Renal cortex interstitium (tissue), 11 donors: ENCODE measurements at regions not wholly inside any gene's neighbourhood (a gene's known extent, or its start where the extent isn't known, plus 50 kb on each side); places are given as distances from the start of the nearest gene placed in this dataset.
A peak's percentile ranks its signal among the peaks of the same experiment; 100 is the strongest.

Source experiments
- DNase-seq, 11 donors: peaks; one replicate each; pipeline ENCODE4 v3.0.0-alpha.2; 2013; ENCODE audit warnings: low read depth in 9 of 11, low spot score in 4 of 11; ENCODE audit errors: extremely low read depth in 1 of 11

GRCh38 chr10:128608791-128609190, 482.6 kb upstream of the MKI67 start:
- DNase-seq, result no peak

DNA sequence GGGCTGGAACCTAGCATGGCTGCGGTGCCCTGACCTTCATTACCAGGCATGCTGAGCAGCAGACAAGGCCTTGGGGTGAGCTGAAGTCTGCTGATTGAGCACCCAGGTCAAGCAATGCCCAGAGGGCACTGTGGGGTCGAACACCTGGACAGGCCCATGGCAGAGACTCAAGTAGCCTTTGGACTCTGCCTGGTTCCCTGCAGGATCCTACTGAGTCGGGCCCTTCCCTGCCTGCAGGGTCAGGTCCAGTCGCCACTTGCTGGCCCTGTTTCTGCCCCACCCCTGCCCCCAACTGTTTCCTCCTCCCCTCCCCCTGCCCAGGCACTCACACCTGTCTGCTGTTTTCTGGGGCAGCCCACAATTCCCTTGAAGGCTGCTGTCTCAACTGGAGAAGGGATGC, 483.2 kb upstream of the MKI67 start:
- no peak for DNase-seq

DNA sequence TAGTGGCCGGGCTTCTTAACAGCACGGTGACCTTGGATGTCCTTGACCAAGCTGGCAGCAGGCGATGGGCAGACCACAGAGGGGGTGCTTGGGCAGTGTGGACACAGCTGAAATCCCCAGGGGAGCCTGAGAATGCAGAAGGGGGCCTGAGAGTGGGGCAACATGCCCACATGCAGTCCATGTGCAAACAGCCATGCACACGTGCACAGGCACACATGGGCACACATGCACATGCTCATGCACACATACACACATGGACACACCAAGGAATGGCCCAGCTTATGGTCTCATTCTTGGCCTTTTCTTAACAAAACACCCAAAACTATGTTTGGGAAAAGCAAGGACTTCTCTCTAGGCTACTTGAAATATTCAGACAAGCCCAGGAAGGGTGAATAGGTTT, 483.9 kb upstream of the MKI67 start:
- no peak for DNase-seq

DNA sequence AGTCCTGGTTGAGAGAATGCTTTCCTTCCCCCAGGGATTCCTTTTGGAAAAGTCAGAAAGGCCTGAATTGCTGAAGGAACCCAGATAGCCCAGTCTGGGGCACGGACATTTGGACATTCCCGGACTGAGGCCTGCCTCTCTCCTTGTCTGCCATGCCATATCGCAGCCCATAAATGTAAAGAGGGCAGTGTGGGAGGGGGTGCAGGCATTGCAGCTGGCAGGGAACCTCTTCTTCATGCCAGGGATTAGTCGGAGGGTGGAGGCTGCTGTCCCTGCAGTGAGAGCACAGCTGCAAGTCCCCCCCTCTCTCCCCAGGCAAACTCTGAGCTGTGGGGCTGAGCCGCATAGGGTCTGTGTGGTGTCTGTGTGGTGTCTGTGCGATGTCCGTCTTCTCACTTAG, 486.0 kb upstream of the MKI67 start:
- no peak for DNase-seq

- DNase-seq, result no peak
Observed at GRCh38 chr10:128612631-128613030, 486.4 kb upstream of the MKI67 start.

- DNase-seq, result no peak
Observed at GRCh38 chr10:128614016-128614605, 487.9 kb upstream of the MKI67 start.

DNA sequence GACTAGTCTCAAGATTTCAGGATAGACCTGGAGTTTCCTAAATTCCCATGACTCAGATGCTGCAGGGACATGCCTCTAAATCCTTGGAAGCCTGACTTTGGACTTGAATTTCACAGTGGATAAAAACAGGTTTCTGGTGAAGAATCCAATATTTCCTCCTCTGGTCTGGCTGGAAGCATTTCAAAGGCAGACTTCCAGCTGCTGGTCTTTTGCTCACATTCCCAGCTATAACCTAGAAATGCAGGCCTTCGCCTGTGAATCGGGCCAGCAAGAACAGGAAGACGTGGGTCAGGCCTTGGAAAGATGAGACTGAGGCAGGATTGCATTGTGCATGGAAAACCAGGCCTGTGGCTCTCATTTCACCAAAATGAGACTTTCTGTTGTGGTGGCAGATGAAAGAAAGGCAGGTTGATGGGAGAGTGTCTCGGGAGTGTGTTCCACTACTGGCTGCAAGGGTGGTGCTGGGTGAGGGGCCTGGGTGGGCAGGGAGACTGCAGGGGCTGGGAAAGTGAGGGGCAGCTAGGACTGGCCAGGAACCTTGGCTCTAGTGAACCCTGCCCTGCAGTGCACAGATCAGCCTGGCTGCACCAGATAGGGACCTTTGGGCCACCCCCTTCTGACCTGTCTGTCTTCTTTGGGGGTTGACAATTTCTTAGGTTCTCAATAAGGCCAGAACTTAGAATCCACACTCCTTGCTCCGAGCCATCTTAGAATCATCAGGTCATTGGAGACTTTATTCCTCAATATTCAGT, 488.8 kb upstream of the MKI67 start:
- no peak for DNase-seq

DNA sequence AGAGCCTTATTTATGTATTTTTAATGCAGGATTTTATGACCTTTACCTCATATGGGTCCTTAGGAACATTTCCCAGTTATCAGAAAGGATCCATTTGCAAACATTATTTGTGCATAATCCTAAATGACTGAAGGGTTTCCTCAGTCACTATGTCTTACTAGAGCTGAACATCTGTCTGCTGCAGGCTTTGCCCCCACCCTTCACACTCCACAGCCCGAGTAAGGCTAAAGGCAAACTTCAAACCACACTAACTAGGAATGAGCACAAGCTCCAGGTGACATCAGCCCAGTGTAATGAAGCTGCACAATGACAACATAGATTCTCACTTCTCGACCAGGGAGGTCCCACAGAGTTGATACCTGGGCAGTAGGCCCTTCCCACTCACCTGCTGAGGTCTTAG, 491.3 kb upstream of the MKI67 start:
- no peak for DNase-seq

DNA sequence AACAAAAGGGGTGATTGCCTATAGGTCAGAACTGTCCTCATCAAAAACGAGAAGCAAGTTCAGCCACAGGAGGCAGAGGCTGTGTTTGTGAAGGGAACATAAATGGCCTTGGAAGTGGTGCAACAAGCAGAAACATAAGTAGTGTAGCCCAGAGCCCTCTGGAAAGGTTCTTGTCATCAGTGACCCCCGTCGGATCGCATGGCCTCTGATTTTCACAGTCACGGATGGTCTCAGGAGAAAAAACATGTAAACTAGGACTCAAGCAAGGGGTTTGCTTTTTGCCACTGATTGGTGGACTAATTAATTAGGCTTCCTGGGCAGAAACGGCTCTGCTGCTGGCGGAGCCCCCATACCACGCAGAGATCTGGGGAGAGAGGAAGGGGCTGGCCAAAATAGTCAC, 496.5 kb upstream of the MKI67 start:
- DNase-seq, result peak in 5 of 11 donors; percentile 18 to 39 (median 36)

DNA sequence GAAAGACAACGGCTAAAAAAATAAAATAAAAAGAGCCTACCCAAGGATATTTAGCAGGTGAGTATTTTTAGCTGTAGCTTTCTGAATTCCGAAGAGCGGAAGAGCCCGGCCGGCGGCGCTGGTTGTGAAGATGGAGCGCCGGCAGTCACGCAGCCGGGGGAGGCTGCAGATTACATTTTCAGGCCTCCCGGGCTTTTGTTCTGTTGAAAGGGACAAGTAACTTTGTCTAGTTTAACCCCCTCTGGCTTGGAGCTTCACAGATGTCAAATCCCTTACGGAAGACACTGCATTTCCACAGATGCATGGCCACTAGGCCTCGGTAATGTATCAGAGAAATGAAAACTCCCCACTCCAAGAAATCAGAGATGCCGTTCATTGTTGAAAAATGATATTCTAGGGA, 497.6 kb upstream of the MKI67 start:
- no peak for DNase-seq

DNA sequence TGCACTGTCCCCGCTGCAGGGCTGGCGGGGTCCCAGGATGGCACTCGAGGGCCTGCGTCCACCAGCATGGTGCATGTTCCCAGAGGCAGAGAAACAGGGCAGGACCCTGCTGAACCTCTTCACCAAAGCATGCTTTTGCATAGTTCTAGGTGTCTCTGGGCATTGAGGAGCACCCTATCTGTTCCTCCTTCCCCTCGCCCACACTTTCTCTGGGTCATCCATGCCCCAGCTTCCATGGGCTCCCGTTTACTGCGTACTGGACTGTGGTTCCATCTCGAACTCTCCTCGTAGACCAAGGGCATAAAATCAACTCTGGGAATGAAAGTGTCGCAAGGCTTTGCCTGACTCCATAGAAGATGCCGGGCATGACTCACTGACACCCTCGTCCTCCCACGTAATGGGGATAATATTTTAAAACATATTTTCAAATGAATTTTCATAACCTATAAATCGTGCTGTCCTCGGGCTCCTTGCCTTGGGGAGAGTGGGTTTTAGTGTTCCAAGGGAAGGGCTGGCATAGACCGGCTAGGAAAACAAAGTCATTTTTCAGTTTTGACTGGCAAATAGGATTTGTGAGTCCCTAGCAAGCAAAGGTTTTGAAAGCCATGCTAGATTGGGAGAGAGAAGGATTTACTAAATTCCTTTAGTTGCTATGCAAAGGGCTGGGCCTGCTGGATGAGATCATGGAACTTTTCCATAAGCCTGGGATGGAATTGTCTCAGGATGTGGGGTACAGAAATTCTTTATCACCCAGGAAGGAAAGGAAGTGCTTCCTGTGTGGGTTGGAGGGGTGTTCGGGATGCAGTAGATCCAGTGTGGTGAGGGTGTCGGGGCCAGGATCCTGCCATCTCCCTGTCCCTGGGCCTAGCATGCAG, 498.7 kb upstream of the MKI67 start:
- no peak for DNase-seq

GRCh38 chr10:128625926-128626325, 499.7 kb upstream of the MKI67 start:
- DNase-seq, result no peak

GRCh38 chr10:128626397-128627000, 500.3 kb upstream of the MKI67 start:
- peak in 4 of 11 donors; percentile 13 to 37 (median 29) for DNase-seq

- no peak for DNase-seq
Observed at GRCh38 chr10:128627811-128628210, 501.6 kb upstream of the MKI67 start.

DNA sequence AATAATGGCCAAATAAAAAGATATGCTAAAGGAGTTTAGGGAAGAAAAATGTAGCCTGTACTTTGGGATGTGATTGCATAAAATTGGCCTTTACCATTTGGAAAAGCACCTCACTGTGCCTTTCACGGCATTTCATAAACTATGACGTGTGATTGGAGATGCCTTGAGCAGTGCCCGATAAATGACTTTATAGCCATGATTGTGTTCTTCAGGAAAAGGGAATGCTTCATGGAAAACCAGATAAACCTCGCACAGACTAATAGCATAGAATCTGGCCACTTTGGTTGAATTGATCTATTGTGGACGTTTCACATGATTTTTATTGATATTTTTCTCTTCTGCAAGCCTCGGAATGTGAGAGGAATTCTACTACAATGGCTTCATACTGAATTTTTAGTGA, 502.0 kb upstream of the MKI67 start:
- no peak for DNase-seq

DNA sequence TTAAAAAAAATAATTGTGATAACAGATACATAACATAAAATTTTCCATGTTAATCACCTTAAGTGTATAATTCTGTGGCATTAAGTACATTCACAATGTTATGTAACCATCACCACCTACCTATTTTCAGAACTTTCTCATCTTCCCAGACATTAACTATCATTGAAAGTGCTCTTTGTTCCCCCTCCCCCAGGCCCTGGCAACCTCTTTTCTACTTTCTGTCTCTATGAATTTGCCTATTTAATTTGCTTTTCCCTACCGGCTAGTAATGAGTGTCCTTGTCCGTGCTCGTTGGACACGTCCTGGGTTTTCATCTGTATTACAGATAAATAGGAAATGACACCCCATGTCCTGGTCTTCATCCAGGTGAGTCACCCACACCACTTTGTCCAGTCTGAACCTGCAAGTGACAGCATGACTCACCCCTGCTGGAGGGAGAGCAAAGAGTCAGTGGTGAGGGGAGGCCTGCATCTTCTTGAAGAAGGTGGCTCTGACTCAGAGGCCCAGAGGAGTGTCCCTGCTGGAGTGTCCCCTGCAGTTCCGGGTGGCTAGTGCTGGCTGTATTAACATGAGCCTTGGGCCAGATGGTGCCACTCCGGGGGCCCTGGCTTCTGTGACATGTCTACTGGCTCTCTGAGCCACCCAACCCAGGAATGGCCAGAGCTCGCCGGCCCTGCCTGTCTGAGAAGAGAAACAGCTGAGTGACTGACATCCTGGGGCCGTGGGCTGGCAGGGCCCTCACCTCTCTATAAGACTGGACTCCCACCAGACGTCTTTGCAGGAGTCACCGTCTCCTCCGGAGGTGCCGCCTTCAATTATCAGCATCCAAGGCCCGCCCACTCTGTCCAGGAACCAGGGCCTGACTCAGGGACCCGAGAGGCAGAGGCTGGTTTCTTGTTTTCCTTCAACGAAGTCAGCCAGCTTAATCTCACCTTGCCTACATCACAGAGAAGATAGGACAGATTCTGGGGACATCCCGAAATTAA, 503.2 kb upstream of the MKI67 start:
- DNase-seq, result no peak

GRCh38 chr10:128630787-128631252, 504.6 kb upstream of the MKI67 start:
- DNase-seq, result no peak

DNA sequence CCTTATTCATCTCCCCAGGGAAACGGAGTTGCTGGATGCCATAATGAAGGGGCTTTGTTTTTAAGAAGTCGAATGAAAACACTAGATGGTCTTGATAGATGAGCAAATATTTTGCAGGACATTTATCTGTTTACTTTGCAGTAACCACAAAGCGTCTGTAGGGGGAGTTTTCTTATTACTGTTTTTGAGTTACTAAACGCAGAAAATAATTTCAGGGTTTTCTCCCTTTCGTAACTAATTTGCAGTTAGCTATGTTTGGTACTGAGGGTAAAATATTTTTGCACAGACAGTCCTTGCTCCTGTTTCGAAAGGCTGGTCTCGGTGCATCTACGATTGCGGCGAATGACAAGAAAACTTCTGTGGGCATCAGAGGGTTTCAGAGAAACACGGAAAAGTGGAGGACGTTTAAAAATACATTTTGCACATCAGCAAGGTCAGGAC, 505.6 kb upstream of the MKI67 start:
- peak in 3 of 11 donors; percentile 28 to 56 (median 29) for DNase-seq
